DMS53 (cell line): ENCODE measurements at regions not wholly inside any gene's neighbourhood (a gene's known extent, or its start where the extent isn't known, plus 50 kb on each side); places are given as distances from the start of the nearest gene placed in this dataset.

Source experiments
- DNase-seq: peaks from one replicate; lab custom pipeline; 2025; lab: John Stamatoyannopoulos, UW

- no peak for DNase-seq
These were observed 226.1 kb downstream of the DSEL start for GRCh38 chr18:67290421-67290820.

GRCh38 chr18:67285583-67285982 is 230.9 kb downstream of the DSEL start:
- DNase-seq, result no peak

DNA sequence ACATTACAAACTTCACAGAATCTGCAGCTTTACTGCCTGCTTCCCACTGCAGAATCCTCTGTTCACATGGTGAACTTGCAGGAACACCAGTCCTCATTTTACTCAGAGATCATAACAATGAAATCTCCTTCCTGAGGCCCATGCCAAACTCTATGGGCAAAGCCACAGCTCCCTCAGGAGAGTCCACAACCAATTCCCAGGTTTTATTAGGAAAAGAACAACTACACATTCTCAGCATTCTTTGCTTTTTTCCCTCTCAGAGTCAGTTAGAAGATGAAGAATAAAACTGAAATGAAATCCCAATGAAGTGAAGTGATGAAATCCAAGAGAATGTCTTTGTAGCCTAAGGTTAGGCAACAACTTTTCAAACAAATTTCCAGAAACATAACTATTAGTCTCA is 233.7 kb downstream of the DSEL start:
- DNase-seq, result no peak

DNA sequence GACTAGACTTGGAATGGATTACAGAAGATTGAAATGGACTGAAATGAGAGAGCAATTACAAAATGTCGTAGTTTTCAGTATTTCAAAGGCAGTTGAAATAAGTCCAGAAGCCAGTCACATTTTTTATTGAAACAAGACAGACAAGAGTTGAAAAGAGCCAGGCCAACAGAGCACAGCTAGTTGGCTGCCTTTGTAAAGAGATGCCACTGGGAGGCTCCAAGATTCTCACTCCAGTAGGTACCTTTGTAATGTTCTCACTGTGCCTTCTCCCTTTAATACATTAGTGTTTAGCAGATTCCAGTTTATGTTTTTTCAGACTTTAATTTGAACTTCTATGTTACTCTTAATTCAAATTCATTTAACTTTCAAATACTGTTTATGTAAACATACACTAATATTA is 234.8 kb downstream of the DSEL start:
- DNase-seq, result no peak

DNA sequence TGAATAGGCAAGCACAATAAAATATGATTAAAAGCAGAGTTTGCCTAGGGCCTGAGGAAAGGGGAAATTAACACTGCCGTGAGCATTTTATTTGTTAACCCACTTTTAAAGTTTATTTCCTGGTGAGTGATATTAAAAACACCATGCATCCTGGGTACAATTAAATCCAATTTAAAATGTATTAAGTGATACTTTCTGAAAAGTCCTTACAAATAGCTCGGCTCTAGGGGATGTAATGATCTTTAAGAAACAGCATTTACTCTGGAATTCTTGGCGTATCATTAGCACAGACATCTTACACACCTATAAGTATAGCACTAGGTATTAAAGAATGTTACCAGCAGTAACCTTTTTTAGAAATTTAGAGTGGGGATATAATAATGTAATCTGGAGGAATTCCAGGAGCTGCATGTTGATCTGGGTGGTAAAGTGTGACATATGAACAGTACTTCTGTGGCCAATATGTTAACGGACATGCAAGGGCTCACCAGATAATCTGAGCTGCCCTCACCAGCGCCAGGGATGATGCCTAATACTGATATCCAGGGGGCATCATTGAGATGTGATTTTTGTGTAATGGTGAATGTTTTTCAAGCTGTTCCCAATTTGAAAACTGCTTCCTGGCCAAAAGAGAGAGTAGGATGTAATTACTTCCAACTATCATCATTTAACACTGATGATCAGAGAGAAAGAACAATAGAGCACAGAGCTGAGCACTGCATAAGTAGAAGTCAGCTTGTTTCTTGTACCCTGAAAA is 235.9 kb downstream of the DSEL start:
- DNase-seq, result no peak

DNA sequence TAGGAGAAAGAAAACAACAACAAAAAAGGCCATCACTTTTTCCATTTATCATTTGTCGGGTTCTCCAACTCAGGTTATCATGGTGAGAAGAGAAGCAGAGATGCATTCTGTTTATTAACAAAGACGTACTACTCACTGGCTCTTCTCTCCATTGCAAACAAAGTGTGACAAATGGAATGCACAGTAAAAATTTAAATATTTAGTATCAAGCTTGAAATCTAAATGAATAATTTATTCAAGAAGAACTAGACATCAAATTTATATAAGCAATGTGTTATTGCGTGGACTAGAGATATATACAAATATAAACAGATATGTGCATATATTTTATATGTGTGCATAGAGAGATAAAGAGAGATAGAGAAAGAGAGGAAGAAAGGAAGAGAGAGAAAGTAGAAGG is 236.5 kb downstream of the DSEL start:
- DNase-seq, result no peak

- DNase-seq, result no peak
These were observed 237.5 kb downstream of the DSEL start for GRCh38 chr18:67278984-67279383.

- DNase-seq, result no peak
These were observed 239.9 kb downstream of the DSEL start for GRCh38 chr18:67276638-67277037.

DNA sequence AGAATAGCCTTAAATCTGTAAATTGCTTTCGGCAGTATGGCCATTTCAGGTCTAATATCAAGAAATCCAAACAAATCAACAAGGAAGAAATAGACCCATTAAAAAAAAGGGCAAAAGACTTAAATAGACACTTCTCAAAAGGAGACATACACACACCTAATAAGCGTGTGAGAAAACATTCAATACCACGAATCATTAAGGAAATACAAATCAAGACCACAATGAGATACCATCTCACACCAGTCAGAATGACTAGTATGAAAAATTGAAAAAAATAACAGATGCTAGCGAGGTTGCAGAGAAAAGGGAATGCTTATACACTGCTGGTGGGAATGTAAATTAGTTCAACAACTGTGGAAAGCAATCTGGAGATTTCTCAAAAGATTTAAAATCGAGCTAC is 243.2 kb downstream of the DSEL start:
- no peak for DNase-seq

- no peak for DNase-seq
These were observed 247.3 kb downstream of the DSEL start for GRCh38 chr18:67269206-67269605.

GRCh38 chr18:67268530-67268929 is 248.0 kb downstream of the DSEL start:
- no peak for DNase-seq

DNA sequence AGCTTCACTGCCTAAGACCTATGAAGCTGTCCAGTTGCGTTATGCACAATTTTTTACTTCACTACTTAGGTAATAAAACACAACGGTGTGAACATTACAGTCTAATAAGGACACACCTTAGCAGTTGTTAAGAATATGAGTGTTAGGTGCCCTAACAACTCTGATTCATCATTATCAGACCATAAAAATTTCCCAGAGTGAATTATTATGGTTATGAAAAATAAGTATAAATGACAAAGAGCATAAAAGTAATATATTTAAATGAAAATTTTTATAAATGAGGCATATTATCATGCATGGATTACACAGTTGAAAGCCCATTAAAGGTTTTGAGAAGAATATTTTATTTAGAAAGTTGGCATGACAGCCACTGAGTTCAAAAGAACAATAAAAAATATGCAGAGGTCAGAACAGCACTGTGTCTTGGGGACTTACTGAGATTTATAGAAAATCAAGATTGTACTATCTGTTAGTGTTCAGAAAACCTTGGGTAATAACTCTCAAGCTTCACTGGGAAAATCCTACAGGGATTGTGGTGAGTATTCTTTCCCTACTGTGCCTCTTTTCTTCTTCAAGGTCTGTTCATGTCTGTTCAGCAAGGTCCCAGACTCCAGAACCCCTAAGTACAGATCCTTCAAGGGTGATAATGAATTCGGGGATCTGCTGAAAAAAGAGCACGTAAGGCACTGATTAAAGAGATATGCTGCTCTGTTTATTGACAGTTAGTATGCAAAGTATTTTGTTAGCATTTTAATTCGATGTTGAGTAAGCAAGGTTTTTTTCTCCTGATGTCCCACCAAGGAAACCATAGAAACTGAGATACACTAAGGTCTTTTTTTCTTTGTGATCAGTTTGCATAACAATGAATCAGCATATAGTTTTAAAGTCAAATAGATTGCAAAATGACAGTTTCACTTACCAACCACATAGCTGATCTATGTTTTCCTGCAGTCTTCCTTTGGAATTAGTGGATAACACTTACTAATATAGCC is 250.0 kb downstream of the DSEL start:
- DNase-seq, result no peak

DNA sequence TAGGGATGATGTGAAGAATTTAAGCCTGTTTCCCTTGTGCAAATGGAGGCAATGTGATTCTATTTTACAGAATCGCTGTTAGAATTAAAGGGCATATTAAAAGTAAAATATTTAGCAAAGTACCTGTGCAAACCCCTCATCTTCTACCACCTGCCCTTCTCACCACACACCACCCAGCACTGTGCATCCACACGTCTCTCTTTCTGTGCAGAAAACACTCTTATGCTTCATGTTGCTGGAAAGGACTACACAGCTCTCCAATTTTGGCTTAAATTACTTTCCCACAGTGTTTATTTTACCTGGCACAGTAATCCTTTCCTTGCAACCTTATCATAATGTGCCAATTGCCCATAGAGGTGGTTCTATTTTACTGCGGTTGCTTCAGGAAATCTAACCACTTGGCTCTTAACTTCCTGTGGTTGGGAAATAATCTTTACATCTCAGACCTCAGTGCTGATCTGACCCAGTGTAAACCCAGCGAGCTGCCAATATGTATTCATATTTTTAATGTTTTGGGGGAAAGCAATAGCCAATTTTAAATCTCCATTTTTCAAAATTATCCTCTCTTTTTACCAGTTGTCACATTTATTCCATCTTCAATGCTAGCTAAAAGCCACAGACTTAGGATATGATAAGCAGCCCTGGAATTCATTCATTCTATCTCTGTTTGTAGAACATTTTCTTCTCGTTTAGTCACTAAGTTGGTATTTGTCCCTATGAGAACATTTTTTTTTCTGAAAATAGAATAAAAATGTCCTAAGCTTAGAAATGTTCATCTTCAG is 250.9 kb downstream of the DSEL start:
- no peak for DNase-seq

DNA sequence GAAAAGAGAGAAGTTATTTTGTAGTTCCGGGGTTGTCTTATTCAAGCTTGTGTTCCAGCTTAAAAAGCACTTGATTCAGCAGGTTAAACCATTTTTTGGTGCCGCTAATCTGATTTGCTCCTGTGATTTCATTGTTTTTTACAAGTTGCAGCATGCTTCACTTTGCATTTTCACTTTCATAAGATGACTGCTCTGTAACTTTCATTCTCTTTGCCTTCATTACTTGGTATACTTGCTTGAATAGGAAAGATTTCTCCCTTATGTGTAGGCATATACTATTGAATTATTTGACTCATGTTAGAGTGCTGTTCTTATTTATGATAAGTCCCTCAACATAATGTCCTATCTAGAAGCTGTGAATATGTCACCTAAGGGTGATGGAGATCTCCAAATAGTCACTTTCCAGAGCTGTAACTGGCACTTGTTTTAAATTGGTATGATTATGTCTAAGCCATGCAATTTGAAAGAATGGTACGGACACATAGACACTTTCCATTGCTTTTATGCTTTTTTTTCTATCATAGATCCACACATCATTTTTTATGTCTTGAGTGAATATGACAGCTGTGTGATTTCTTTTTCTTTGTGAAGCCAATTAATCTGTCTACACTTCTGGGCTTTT is 254.5 kb downstream of the DSEL start:
- no peak for DNase-seq

DNA sequence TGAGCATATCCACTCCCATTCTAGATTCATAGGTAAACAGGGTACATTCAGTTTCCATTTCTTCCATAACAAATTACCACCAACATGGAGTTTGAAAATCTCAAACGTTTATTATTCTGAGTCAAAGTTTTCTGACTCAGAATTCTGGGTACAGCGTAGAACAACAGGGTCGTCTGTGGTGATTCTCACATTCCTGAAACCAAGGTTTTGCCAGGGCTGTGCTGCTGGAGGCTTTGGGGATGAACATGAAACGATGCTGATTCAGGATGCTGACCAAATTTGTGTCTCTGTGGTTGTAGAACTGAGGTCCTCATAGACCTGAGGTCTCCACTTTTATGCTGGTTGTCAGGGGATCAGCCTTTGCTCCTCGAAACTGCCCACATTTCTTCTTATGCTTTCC is 255.7 kb downstream of the DSEL start:
- no peak for DNase-seq

DNA sequence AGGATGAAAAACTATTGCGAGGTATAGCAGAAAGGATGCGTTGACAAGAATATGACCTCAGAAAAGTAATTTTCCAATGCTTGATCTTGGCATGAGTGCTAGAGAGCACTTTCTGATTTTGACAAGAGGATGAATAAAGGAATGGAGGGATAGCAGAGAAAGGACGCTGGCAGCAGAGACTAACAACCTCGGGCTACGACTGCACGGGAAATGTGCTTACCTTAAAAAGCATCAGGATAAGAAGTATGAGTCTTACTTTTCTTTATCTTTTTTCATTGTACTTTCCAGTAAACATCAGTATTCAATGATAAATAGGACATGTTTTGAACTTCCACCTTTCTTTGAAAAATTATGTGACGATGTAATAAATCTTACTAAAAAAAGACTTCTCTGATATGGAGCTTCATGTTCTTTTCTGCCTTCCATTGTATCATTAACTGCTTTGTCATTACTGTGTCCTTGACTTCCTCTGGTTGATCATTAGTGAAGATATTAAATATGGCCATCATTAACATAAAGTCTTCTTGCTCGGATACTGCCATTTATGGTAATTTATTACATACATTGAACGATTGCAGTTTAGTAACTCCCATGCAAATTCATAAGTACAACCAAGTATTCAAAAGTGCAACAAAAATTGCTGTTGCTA is 265.6 kb downstream of the DSEL start:
- DNase-seq, result no peak

- peak; percentile 33 for DNase-seq
These were observed 272.5 kb downstream of the DSEL start for GRCh38 chr18:67243799-67244587.

DNA sequence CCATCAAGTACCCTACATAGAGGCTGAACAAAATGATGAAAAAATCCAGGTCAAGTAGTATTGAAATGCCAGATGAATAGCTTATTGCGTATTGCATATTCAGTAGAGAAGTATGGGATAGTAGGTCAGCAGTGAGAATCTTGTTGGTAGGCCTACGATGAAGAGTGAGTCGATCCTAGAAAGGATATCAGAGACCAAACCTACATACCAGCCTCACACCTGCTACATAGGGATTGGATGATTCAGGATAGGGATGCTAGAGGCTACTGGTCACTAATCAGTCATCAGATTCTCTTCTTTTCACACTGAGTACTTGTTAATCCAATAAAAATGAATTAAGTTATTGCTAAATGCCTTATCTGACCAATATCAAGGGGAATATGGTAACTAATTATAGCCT is 274.5 kb downstream of the DSEL start:
- no peak for DNase-seq

DNA sequence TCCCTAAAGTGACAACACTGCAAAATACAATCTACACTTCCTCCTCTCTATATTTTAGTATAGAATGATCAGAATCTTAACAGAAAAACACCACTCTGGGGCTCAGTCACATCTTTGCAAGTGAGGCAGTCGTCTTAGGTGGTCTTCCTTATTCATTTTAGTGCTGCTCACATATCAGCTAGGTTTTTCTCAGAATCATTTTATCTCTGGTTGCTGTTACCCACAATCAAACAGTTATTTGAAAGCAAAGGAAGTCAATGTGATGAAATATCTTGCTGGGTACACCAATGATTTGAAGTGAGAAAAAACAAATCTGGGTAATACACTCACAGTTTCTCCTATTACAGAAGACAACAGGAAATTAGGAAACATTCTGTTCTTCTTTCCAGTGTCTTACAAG is 275.2 kb downstream of the DSEL start:
- DNase-seq, result no peak

- DNase-seq, result peak; percentile 12
These were observed 276.7 kb downstream of the DSEL start for GRCh38 chr18:67239826-67240225.

GRCh38 chr18:67232991-67233390 is 283.5 kb downstream of the DSEL start:
- DNase-seq, result no peak
